ENCODE measurements at regions not wholly inside any gene's neighbourhood (a gene's known extent, or its start where the extent isn't known, plus 50 kb on each side); places are given as distances from the start of the nearest gene placed in this dataset.

DNA sequence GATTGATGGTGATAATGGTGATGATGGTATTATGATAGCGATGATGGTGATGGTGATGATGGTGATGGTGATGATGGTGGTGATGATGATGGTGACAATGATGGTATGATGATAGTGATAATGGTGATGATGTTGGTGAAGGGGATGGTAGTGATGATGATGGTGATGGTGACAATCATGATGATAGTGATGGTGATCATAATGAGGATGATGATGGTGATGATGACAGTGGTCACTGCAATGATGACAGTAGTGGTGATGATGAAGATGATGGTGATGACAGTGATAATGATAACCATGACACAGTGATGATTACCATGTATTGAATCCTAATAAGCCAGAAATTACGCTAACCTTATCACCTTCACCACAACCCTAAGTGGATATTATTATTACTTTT, 128.2 kb downstream of the SHANK2 start:
- Histone ChIP-seq H3K79me2 (ENCODE audit: insufficient read depth, low read length) (no peaks in the 10 kb centered on the region), H3K36me3 (ENCODE audit: insufficient read depth, low read length) (no peaks in the 10 kb centered on the region), H3K9me2 (replicated peaks; ENCODE audit: low read depth, low read length) (no peaks in the 10 kb centered on the region), H3F3A (ENCODE audit: low read depth) (no peaks in the 10 kb centered on the region), H4K20me1 (ENCODE audit: insufficient read depth, low read length, poor library complexity, severe bottlenecking) (no peaks in the 10 kb centered on the region), H3K9me3 (ENCODE audit: insufficient read depth, low read depth, low read length) (no peaks in the 10 kb centered on the region; the same call in 1 of the 2 replicates), H3K9ac (ENCODE audit: low read depth, low read length, poor library complexity, severe bottlenecking) (no peak overlapping the region), H2AFZ (ENCODE audit: low read length) (no peak overlapping the region), H3K4me3 (ENCODE audit: low read length, poor library complexity, severe bottlenecking) (no peak overlapping the region), H3K4me2 (ENCODE audit: low read depth, low read length, poor library complexity, severe bottlenecking) (no peak overlapping the region), H3K4me1 (ENCODE audit: insufficient read depth, low read length, poor library complexity, severe bottlenecking) (no peaks in the 10 kb centered on the region), H3K27me3 (ENCODE audit: insufficient read depth, low read length, poor library complexity, severe bottlenecking) (no peaks in the 10 kb centered on the region)
- TF ChIP-seq, protein P1, sequence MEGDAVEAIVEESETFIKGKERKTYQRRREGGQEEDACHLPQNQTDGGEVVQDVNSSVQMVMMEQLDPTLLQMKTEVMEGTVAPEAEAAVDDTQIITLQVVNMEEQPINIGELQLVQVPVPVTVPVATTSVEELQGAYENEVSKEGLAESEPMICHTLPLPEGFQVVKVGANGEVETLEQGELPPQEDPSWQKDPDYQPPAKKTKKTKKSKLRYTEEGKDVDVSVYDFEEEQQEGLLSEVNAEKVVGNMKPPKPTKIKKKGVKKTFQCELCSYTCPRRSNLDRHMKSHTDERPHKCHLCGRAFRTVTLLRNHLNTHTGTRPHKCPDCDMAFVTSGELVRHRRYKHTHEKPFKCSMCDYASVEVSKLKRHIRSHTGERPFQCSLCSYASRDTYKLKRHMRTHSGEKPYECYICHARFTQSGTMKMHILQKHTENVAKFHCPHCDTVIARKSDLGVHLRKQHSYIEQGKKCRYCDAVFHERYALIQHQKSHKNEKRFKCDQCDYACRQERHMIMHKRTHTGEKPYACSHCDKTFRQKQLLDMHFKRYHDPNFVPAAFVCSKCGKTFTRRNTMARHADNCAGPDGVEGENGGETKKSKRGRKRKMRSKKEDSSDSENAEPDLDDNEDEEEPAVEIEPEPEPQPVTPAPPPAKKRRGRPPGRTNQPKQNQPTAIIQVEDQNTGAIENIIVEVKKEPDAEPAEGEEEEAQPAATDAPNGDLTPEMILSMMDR (conservative IDR thresholded peaks at IDR 0.05; ENCODE audit: low read length), result no peak
- no peak for TF ChIP-seq EZH2phosphoT487 (IDR thresholded peaks at IDR 0.05; ENCODE audit: borderline replicate concordance)

DNA sequence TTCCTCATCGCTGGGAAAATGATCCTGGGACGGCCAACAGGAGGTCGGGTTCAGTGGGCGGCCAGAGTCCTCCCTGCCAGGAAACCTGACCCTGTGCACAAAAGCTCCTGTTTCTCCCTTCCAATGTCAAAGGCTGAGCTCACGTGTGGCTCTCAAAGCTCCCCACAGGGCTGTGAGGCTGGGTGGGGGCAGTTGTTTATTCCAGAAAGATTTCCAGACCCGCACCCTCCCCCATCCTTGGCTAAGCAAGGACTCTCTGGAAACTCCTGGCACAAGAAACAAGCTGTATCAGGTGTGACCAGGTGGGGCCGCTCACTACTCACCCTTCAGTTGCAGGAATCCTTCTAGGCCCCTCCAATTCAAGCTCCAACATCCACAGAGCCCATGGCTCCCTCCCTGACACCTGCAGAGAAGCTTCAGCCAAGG, 131.9 kb downstream of the SHANK2 start:
- no peak overlapping the region for H2AFZ ChIP-seq (ENCODE audit: low read length)
- H3K4me1 ChIP-seq (ENCODE audit: insufficient read depth, low read length, poor library complexity, severe bottlenecking), result no peaks in the 10 kb centered on the region
- H3K27me3 ChIP-seq (ENCODE audit: insufficient read depth, low read length, poor library complexity, severe bottlenecking), result no peaks in the 10 kb centered on the region
- H3K4me2 ChIP-seq (ENCODE audit: low read depth, low read length, poor library complexity, severe bottlenecking), result no peak overlapping the region
- H3F3A ChIP-seq (ENCODE audit: low read depth), result no peaks in the 10 kb centered on the region
- no peak overlapping the region for H3K4me3 ChIP-seq (ENCODE audit: low read length, poor library complexity, severe bottlenecking)
- no peaks in the 10 kb centered on the region for H3K36me3 ChIP-seq (ENCODE audit: insufficient read depth, low read length)
- no peak overlapping the region for H3K9ac ChIP-seq (ENCODE audit: low read depth, low read length, poor library complexity, severe bottlenecking)
- peaks cover 1% of the 10 kb centered on the region; the same call in 1 of the 2 replicates for H3K9me3 ChIP-seq (ENCODE audit: insufficient read depth, low read depth, low read length)
- no peaks in the 10 kb centered on the region for H3K79me2 ChIP-seq (ENCODE audit: insufficient read depth, low read length)
- H4K20me1 ChIP-seq (ENCODE audit: insufficient read depth, low read length, poor library complexity, severe bottlenecking), result no peaks in the 10 kb centered on the region
- TF ChIP-seq, protein P1 (conservative IDR thresholded peaks at IDR 0.05; ENCODE audit: low read length), result no peak
- TF ChIP-seq EZH2phosphoT487 (IDR thresholded peaks at IDR 0.05; ENCODE audit: borderline replicate concordance), result no peak
- no peaks in the 10 kb centered on the region for H3K9me2 ChIP-seq (replicated peaks; ENCODE audit: low read depth, low read length)

DNA sequence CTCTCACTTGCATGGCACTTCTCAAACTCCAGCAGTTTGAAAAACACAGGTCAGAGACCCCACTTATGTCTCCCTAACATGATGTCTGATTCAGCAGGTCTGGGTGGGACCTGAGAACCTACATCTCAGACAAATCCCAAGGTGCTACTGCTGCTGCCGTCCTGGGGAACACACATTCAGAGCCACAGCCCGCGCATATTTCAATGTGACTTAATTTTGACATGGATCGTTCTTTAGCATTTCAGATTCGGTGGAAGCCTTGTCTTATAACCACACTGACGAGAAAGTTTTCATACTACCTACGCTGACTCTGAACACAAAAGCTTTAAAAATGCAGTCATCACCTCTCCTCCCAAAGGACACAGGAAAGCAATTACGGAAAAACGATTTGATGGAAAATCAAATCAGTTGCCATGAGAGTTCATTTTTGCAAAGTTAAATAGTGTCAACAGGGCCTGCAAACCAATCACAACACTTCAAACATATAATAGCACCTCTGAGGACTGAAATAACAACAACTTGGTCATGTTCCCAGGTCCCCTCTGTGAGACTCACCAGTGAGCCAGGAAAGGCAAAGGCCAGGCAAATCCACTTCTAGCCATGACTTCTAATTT, 132.6 kb downstream of the SHANK2 start:
- no peak for TF ChIP-seq EZH2phosphoT487 (IDR thresholded peaks at IDR 0.05; ENCODE audit: borderline replicate concordance)
- TF ChIP-seq, protein P1 (conservative IDR thresholded peaks at IDR 0.05; ENCODE audit: low read length), result no peak
- no peak overlapping the region for H3K4me2 ChIP-seq (ENCODE audit: low read depth, low read length, poor library complexity, severe bottlenecking)
- H3F3A ChIP-seq (ENCODE audit: low read depth), result no peaks in the 10 kb centered on the region
- no peaks in the 10 kb centered on the region for H3K27me3 ChIP-seq (ENCODE audit: insufficient read depth, low read length, poor library complexity, severe bottlenecking)
- no peaks in the 10 kb centered on the region for H3K9me2 ChIP-seq (replicated peaks; ENCODE audit: low read depth, low read length)
- no peaks in the 10 kb centered on the region for H4K20me1 ChIP-seq (ENCODE audit: insufficient read depth, low read length, poor library complexity, severe bottlenecking)
- H3K9me3 ChIP-seq (ENCODE audit: insufficient read depth, low read depth, low read length), result peaks cover 3% of the 10 kb centered on the region; the same call in 1 of the 2 replicates
- no peaks in the 10 kb centered on the region for H3K36me3 ChIP-seq (ENCODE audit: insufficient read depth, low read length)
- no peaks in the 10 kb centered on the region for H3K79me2 ChIP-seq (ENCODE audit: insufficient read depth, low read length)
- H3K9ac ChIP-seq (ENCODE audit: low read depth, low read length, poor library complexity, severe bottlenecking), result no peak overlapping the region
- H3K4me1 ChIP-seq (ENCODE audit: insufficient read depth, low read length, poor library complexity, severe bottlenecking), result no peaks in the 10 kb centered on the region
- no peak overlapping the region for H2AFZ ChIP-seq (ENCODE audit: low read length)
- no peak overlapping the region for H3K4me3 ChIP-seq (ENCODE audit: low read length, poor library complexity, severe bottlenecking)
